HCT116 (cell line): ENCODE measurements at regions not wholly inside any gene's neighbourhood (a gene's known extent, or its start where the extent isn't known, plus 50 kb on each side); places are given as distances from the start of the nearest gene placed in this dataset.

Source experiments
- ATAC-seq: fragments of 200-7000 bp; cut with Tn5 transposase; 2 replicates; pipeline ENCODE4 v1.9.1; 2020; ENCODE audit warnings: mild to moderate bottlenecking, moderate library complexity
- BruUV-seq: library from RNA; stranded (reverse); fragments of 400-500 nt; replicated peaks from 2 replicates; lab custom pipeline; 2021; lab: Mats Ljungman, UMichigan
- CTCF ChIA-PET: fragments of 300-600 bp; sonication (Branson Sonifier 250); formaldehyde crosslinking; loops from one replicate; lab custom pipeline; 2021; ENCODE audit warnings: antibody characterized with exemption; lab: Charles Lee
- POLR2A ChIA-PET: fragments of 300-600, 350-600 bp; sonication (Branson Sonifier 250); formaldehyde crosslinking; loops from one replicate; lab custom pipeline; 2021; ENCODE audit warnings: antibody characterized with exemption; lab: Charles Lee
- RAD21 ChIA-PET, 2 experiments: fragments of 300-600 bp; sonication (Branson Sonifier 250); formaldehyde crosslinking; loops; one replicate each; lab custom pipeline; 2023; ENCODE audit warnings: low total read pairs in 2 of 2; ENCODE audit not compliant: uncharacterized antibody in 2 of 2, unreplicated experiment in 2 of 2, low non-redundant PET in 1 of 2; lab: Charles Lee
- DNase-seq: peaks from one replicate; pipeline ENCODE4 v3.0.0-alpha.2; 2010; ENCODE audit warnings: low read depth, low spot score
- H2AFZ ChIP-seq: fragments of 200-600 bp; shearing (Covaris generic), sonication (generic); 2 replicates; pipeline ENCODE4 v1.6.1; 2017; ENCODE audit warnings: low read depth, mixed run types, mixed read lengths, antibody characterized with exemption, low read length; ENCODE audit not compliant: poor library complexity, severe bottlenecking
- H3K27ac ChIP-seq: 2 replicates; pipeline ENCODE4 v1.5.1; 2012; ENCODE audit warnings: low read depth, low read length
- H3K27me3 ChIP-seq: fragments of 200-600 bp; sonication (generic); 2 replicates; pipeline ENCODE4 v1.6.1; 2016; ENCODE audit warnings: mixed run types, low read length, mixed read lengths; ENCODE audit not compliant: insufficient read depth
- H3K36me3 ChIP-seq, 2 experiments: fragments of 200-500 bp in 1 of 2; fragments of 200-600 bp in 1 of 2; sonication (Bioruptor generic) in 1 of 2; sonication (generic) in 1 of 2; 2 replicates each; pipeline versions ENCODE4 v1.5.1 to v1.6.1; 2014 to 2016; ENCODE audit warnings: low read length in 2 of 2, inconsistent platforms in 1 of 2, mixed read lengths in 1 of 2, mixed run types in 1 of 2; ENCODE audit not compliant: insufficient read depth in 2 of 2, control insufficient read depth in 1 of 2
- H3K4me1 ChIP-seq, 2 experiments: fragments of 200-600 bp in 1 of 2; sonication (generic) in 1 of 2; 2 replicates each; pipeline versions ENCODE4 v1.5.1 to v1.6.1; 2012 to 2017; ENCODE audit warnings: low read length in 2 of 2, inconsistent platforms in 1 of 2, mild to moderate bottlenecking in 1 of 2, mixed read lengths in 1 of 2, mixed run types in 1 of 2, moderate library complexity in 1 of 2; ENCODE audit not compliant: insufficient read depth in 2 of 2, control insufficient read depth in 1 of 2
- H3K4me2 ChIP-seq: fragments of 200-600 bp; sonication (generic); 2 replicates; pipeline ENCODE4 v1.6.1; 2017; ENCODE audit warnings: mixed run types, low read length, mixed read lengths
- H3K4me3 ChIP-seq, 2 experiments: fragments of 200-600 bp in 1 of 2; sonication (generic) in 1 of 2; replicated peaks in 1 of 2; 2 replicates each; pipeline ENCODE4 v1.5.1; 2011 to 2016; ENCODE audit warnings: low read length in 2 of 2, control low read depth in 1 of 2, low read depth in 1 of 2, mild to moderate bottlenecking in 1 of 2, mixed read lengths in 1 of 2, mixed run types in 1 of 2
- H3K79me2 ChIP-seq: fragments of 200-600 bp; sonication (generic); 2 replicates; pipeline ENCODE4 v1.6.1; 2017; ENCODE audit warnings: mild to moderate bottlenecking, mixed run types, low read length, moderate library complexity, mixed read lengths; ENCODE audit not compliant: insufficient read depth
- H3K9ac ChIP-seq: fragments of 200-600 bp; sonication (generic); 2 replicates; pipeline ENCODE4 v1.6.1; 2016; ENCODE audit warnings: low read length, mixed read lengths
- H3K9me2 ChIP-seq: fragments of 200-600 bp; sonication (generic), shearing (Covaris generic); 2 replicates; pipeline ENCODE4 v1.6.1; 2017; ENCODE audit warnings: mixed run types, mild to moderate bottlenecking, moderate library complexity; ENCODE audit not compliant: insufficient read depth
- H3K9me3 ChIP-seq, 2 experiments: fragments of 200-500 bp in 1 of 2; fragments of 200-600 bp in 1 of 2; sonication (Bioruptor generic) in 1 of 2; sonication (generic) in 1 of 2; 2 replicates each; pipeline ENCODE4 v1.6.1; 2014 to 2017; ENCODE audit warnings: low read length in 2 of 2, mixed read lengths in 2 of 2, inconsistent platforms in 1 of 2, low read depth in 1 of 2, mild to moderate bottlenecking in 1 of 2, mixed run types in 1 of 2, moderate library complexity in 1 of 2; ENCODE audit not compliant: control insufficient read depth in 1 of 2, insufficient read depth in 1 of 2
- H4K20me1 ChIP-seq: fragments of 200-600 bp; sonication (generic), shearing (Covaris generic); 2 replicates; pipeline ENCODE4 v1.6.1; 2017; ENCODE audit warnings: mixed run types, mild to moderate bottlenecking, moderate library complexity; ENCODE audit not compliant: insufficient read depth
- ATF3 ChIP-seq: IDR thresholded peaks from 2 replicates; pipeline ENCODE4 v1.6.1; 2012
- CBX3 ChIP-seq: IDR thresholded peaks from 2 replicates; pipeline ENCODE4 v1.6.1; 2012; ENCODE audit warnings: low read depth
- CEBPB ChIP-seq: IDR thresholded peaks from 2 replicates; pipeline ENCODE4 v1.6.1; 2012; ENCODE audit warnings: low read depth
- CTCF ChIP-seq, 3 experiments: fragments of 200-600 bp in 1 of 3; sonication (generic) in 1 of 3; IDR thresholded peaks in 2 of 3; conservative IDR thresholded peaks in 1 of 3; 2 replicates each; pipeline ENCODE4 v1.5.1; 2012 to 2017; ENCODE audit warnings: low read depth in 2 of 3, low read length in 2 of 3, antibody characterized with exemption in 1 of 3, borderline replicate concordance in 1 of 3, control low read depth in 1 of 3, mild to moderate bottlenecking in 1 of 3, mixed read lengths in 1 of 3, mixed run types in 1 of 3, moderate library complexity in 1 of 3; ENCODE audit not compliant: insufficient read depth in 1 of 3
- FOSL1 ChIP-seq: IDR thresholded peaks from 2 replicates; pipeline ENCODE4 v1.6.1; 2012; ENCODE audit warnings: low read depth
- JUND ChIP-seq: IDR thresholded peaks from 2 replicates; pipeline ENCODE4 v1.6.1; 2012
- MAX ChIP-seq: IDR thresholded peaks from 2 replicates; pipeline ENCODE4 v1.6.1; 2012
- POLR2A ChIP-seq: IDR thresholded peaks from 2 replicates; pipeline ENCODE4 v1.7.0; 2011; ENCODE audit warnings: borderline replicate concordance; ENCODE audit not compliant: insufficient read depth, insufficient read length; ENCODE audit errors: extremely low read depth
- RAD21 ChIP-seq: IDR thresholded peaks from 2 replicates; pipeline ENCODE4 v1.6.1; 2012; ENCODE audit warnings: low read depth, mild to moderate bottlenecking
- REST ChIP-seq: IDR thresholded peaks from 2 replicates; pipeline ENCODE4 v1.6.1; 2012; ENCODE audit warnings: low read depth
- SP1 ChIP-seq: IDR thresholded peaks from 2 replicates; pipeline ENCODE4 v1.6.1; 2012; ENCODE audit warnings: low read depth
- SRF ChIP-seq: IDR thresholded peaks from 2 replicates; pipeline ENCODE4 v1.6.1; 2012; ENCODE audit warnings: low read depth
- TCF7L2 ChIP-seq: IDR thresholded peaks from 2 replicates; pipeline ENCODE4 v1.7.0; 2011; ENCODE audit warnings: borderline replicate concordance, inconsistent platforms; ENCODE audit not compliant: insufficient read depth, insufficient read length; ENCODE audit errors: extremely low read depth
- YY1 ChIP-seq: IDR thresholded peaks from 2 replicates; pipeline ENCODE4 v1.6.1; 2011; ENCODE audit warnings: low read length, low read depth, moderate library complexity, mild to moderate bottlenecking; ENCODE audit not compliant: insufficient replicate concordance; ENCODE audit errors: extremely low read depth
- ZBTB33 ChIP-seq: IDR thresholded peaks from 2 replicates; pipeline ENCODE4 v1.6.1; 2011; ENCODE audit warnings: mild to moderate bottlenecking, low read length, moderate library complexity; ENCODE audit not compliant: insufficient replicate concordance; ENCODE audit errors: extremely low read depth
- ZFX ChIP-seq: fragments of 450-650 bp; IDR thresholded peaks from 2 replicates; pipeline ENCODE4 v1.6.1; 2017
- ZNF274 ChIP-seq: fragments of 200-500 bp; sonication (Bioruptor generic); IDR thresholded peaks from 2 replicates; pipeline ENCODE4 v1.6.1; 2014; ENCODE audit warnings: mild to moderate bottlenecking, low read depth, low read length, inconsistent platforms
- intact Hi-C: fragments of 100-400 bp; cut with micrococcal nuclease; formaldehyde crosslinking; loops from 2 replicates; pipeline ENCODE4 v1.10.0; 2022

GRCh38 chr15:38795471-38796245 is 231.0 kb upstream of the RASGRP1 start:
- Histone ChIP-seq H3K36me3 (no peaks in the 10 kb centered on the region), H3K4me1 (no peaks in the 10 kb centered on the region), H3K9me3 (no peaks in the 10 kb centered on the region), H3K9ac (no peak overlapping the region), H3K79me2 (no peaks in the 10 kb centered on the region), H3K4me2 (no peak overlapping the region), H3K4me3 (no peak overlapping the region), H3K9me2 (no peaks in the 10 kb centered on the region), H3K27ac (no peak overlapping the region), H4K20me1 (no peaks in the 10 kb centered on the region), H2AFZ (no peak overlapping the region), H3K27me3 (peaks cover 26% of the 10 kb centered on the region)
- ATAC-seq (no peak), DNase-seq (no peak)
- intact Hi-C loops = no loop called here
- ChIA-PET CTCF (no interaction called here), RAD21 (no interaction called here), POLR2A (no interaction called here)
- BruUV-seq = no TSS peak
- TF ChIP-seq RAD21 (no peak), CEBPB (no peak), MAX (no peak), CBX3 (no peak), ZFX (no peak), POLR2A (no peak), SRF (no peak), JUND (no peak), YY1 (no peak), ZBTB33 (no peak), ATF3 (no peak), REST (no peak), CTCF (IDR thresholded peaks at IDR 0.05 in 2 of 3, conservative IDR thresholded peaks at IDR 0.05 in 1 of 3; ENCODE audit: borderline replicate concordance in 1 of 3, insufficient read depth in 1 of 3, low read depth in 2 of 3, low read length in 2 of 3) (no peak), ZNF274 (no peak), TCF7L2 (no peak), FOSL1 (no peak), SP1 (no peak)
